ENCODE measurements at regions not wholly inside any gene's neighbourhood (a gene's known extent, or its start where the extent isn't known, plus 50 kb on each side); places are given as distances from the start of the nearest gene placed in this dataset.

DNA sequence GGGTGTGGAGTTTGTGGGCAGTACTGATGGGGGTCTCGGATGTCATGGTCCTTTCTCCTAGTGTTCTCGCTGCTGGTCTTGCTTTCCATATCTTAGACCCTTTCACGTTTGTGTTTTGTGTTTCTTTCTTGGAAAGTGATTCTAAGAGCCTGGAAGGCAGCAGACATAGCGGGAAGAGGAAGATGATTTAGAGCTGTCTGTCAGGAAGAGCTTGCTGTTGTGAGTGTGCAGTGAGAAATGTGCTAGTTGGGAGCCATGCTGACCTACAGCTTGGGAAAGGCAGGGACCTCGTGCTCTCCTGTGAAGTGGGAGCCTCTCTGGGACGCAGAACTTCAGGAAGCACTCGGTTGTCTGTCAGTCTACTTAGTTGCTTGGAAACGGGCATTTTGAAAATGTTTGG lies 122.2 kb downstream of the ZNF518B start:
- BruUV-seq (replicated peaks) = no TSS peak
- CTCF ChIA-PET = no interaction called here
- Histone ChIP-seq H3K4ac (ENCODE audit: low read depth, low read length) (no peak overlapping the region), H2BK5ac (ENCODE audit: low read depth, low read length, poor library complexity, severe bottlenecking) (no peak overlapping the region), H2AK9ac (replicated peaks; ENCODE audit: low read depth, low read length, poor library complexity) (peak overlapping the region; percentile 14), H3K4me1 (ENCODE audit: control insufficient read depth, insufficient read depth, low read length) (no peaks in the 10 kb centered on the region), H3K18ac (ENCODE audit: low read depth, low read length) (no peak overlapping the region), H3K9me3 (ENCODE audit: control insufficient read depth, insufficient read depth, low read length) (peaks cover 2% of the 10 kb centered on the region; the same call in 1 of the 2 replicates), H4K91ac (ENCODE audit: insufficient read depth, low read depth, low read length) (no peak overlapping the region), H3K9me1 (ENCODE audit: insufficient read depth, low read length) (no peaks in the 10 kb centered on the region), H3K27ac (ENCODE audit: insufficient read depth, low read length) (no peak overlapping the region), H3K23ac (ENCODE audit: low read depth, low read length) (no peak overlapping the region), H2AK5ac (ENCODE audit: low read depth, low read length) (no peak overlapping the region), H2BK20ac (ENCODE audit: low read depth, low read length) (no peak overlapping the region), H3K56ac (ENCODE audit: extremely low read depth, insufficient read depth, low read length) (no peak overlapping the region), H3K4me2 (ENCODE audit: low read depth, low read length) (no peak overlapping the region), H2AFZ (replicated peaks; ENCODE audit: low read length, poor library complexity) (no peak overlapping the region), H3K27me3 (ENCODE audit: control insufficient read depth, insufficient read depth, low read length) (no peaks in the 10 kb centered on the region), H3K14ac (replicated peaks; ENCODE audit: low read depth, low read length) (no peak overlapping the region), H4K5ac (ENCODE audit: low read depth, low read length) (no peak overlapping the region), H4K8ac (ENCODE audit: low read depth in 2 of 2, low read length in 2 of 2) (no peak overlapping the region), H3K4me3 (ENCODE audit: insufficient read depth, low read depth, low read length) (no peak overlapping the region), H3K9ac (ENCODE audit: low read depth, low read length) (no peak overlapping the region), H3K36me3 (ENCODE audit: control insufficient read depth, insufficient read depth, low read length) (no peaks in the 10 kb centered on the region), H2BK15ac (ENCODE audit: low read depth, low read length) (no peak overlapping the region), H2BK120ac (ENCODE audit: low read depth, low read length) (no peak overlapping the region), H3K79me1 (ENCODE audit: low read depth in 1 of 2, low read length in 2 of 2) (no peaks in the 10 kb centered on the region), H4K20me1 (ENCODE audit: insufficient read depth, low read length) (no peaks in the 10 kb centered on the region)
- no peak for TF ChIP-seq CEBPB (IDR thresholded peaks at IDR 0.05; ENCODE audit: low read depth, low read length)
- TF ChIP-seq MAFK (IDR thresholded peaks at IDR 0.05; ENCODE audit: low read depth, low read length) = no peak
- no peak for TF ChIP-seq POLR2A (IDR thresholded peaks at IDR 0.05; ENCODE audit: low read depth, low read length)
- TF ChIP-seq BHLHE40 (IDR thresholded peaks at IDR 0.05; ENCODE audit: low read depth, low read length) = no peak
- TF ChIP-seq, protein P1, sequence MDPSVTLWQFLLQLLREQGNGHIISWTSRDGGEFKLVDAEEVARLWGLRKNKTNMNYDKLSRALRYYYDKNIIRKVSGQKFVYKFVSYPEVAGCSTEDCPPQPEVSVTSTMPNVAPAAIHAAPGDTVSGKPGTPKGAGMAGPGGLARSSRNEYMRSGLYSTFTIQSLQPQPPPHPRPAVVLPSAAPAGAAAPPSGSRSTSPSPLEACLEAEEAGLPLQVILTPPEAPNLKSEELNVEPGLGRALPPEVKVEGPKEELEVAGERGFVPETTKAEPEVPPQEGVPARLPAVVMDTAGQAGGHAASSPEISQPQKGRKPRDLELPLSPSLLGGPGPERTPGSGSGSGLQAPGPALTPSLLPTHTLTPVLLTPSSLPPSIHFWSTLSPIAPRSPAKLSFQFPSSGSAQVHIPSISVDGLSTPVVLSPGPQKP (IDR thresholded peaks at IDR 0.05; ENCODE audit: borderline replicate concordance, low read depth, low read length) = no peak
- TF ChIP-seq RAD21 (IDR thresholded peaks at IDR 0.05; ENCODE audit: low read length) = no peak
- TF ChIP-seq SMC3 (IDR thresholded peaks at IDR 0.05; ENCODE audit: low read depth, low read length) = no peak
- TF ChIP-seq NFE2L2 (IDR thresholded peaks at IDR 0.05; ENCODE audit: low read depth, low read length) = no peak
- no CpG with 5 or more reads among the region's 8 CpGs for WGBS, 2 experiments (ENCODE audit: extremely low coverage in 2 of 2, insufficient read length in 1 of 2)
- in situ Hi-C loops (cut with MboI; ENCODE audit: low sequenced_read_pairs) (no loop called here), intact Hi-C loops (cut with micrococcal nuclease) (no loop called here), dilution Hi-C loops (cut with HindIII; ENCODE audit: low sequenced_read_pairs, unreplicated experiment) (no loop called here)
- POLR2A ChIA-PET (ENCODE audit: unreplicated experiment) = no interaction called here
- no peak for DNase-seq
- ATAC-seq (ENCODE audit: low read depth) = no peak
